Body of pancreas (tissue), 4 donors: ENCODE measurements at regions not wholly inside any gene's neighbourhood (a gene's known extent, or its start where the extent isn't known, plus 50 kb on each side); places are given as distances from the start of the nearest gene placed in this dataset.

Experiments
- CTCF ChIP-seq, 7 experiments: fragments of 450-650 bp in 4 of 7; fragments of 200-600 bp in 3 of 7; sonication (generic) in 3 of 7; IDR thresholded peaks; one replicate each; pipeline ENCODE4 v1.5.1; 2016 to 2019; ENCODE audit warnings: antibody characterized with exemption in 7 of 7
- POLR2A ChIP-seq, 3 donors: fragments of 450-650 bp; IDR thresholded peaks; one replicate each; pipeline ENCODE4 v1.6.1; 2016; ENCODE audit warnings: antibody characterized with exemption in 3 of 3, mild to moderate bottlenecking in 2 of 3

GRCh38 chr2:225290757-225291400, 108.6 kb upstream of the NYAP2 start:
- TF ChIP-seq CTCF (IDR thresholded peaks at IDR 0.05), result no peak
- TF ChIP-seq POLR2A (IDR thresholded peaks at IDR 0.05), result no peak
